Peyer's patch (tissue), 4 donors: ENCODE measurements at regions not wholly inside any gene's neighbourhood (a gene's known extent, or its start where the extent isn't known, plus 50 kb on each side); places are given as distances from the start of the nearest gene placed in this dataset.

Experiments
- CTCF ChIP-seq, 6 experiments: fragments of 450-650 bp in 4 of 6; fragments of 200-600 bp in 2 of 6; sonication (generic) in 1 of 6; IDR thresholded peaks; one replicate each; pipeline ENCODE4 v1.5.1; 2017 to 2019; ENCODE audit warnings: antibody characterized with exemption in 6 of 6, mild to moderate bottlenecking in 3 of 6, moderate library complexity in 1 of 6
- POLR2A ChIP-seq, 2 donors: fragments of 450-650 bp; IDR thresholded peaks; one replicate each; pipeline ENCODE4 v1.5.1; 2017; ENCODE audit warnings: antibody characterized with exemption in 2 of 2, mild to moderate bottlenecking in 2 of 2, moderate library complexity in 2 of 2

GRCh38 chr4:153060196-153060595 lies 124.1 kb downstream of the FHDC1 start:
- TF ChIP-seq POLR2A (IDR thresholded peaks at IDR 0.05), result no peak
- no peak for TF ChIP-seq CTCF (IDR thresholded peaks at IDR 0.05)
